ENCODE measurements at regions not wholly inside any gene's neighbourhood (a gene's known extent, or its start where the extent isn't known, plus 50 kb on each side); places are given as distances from the start of the nearest gene placed in this dataset.

DNA sequence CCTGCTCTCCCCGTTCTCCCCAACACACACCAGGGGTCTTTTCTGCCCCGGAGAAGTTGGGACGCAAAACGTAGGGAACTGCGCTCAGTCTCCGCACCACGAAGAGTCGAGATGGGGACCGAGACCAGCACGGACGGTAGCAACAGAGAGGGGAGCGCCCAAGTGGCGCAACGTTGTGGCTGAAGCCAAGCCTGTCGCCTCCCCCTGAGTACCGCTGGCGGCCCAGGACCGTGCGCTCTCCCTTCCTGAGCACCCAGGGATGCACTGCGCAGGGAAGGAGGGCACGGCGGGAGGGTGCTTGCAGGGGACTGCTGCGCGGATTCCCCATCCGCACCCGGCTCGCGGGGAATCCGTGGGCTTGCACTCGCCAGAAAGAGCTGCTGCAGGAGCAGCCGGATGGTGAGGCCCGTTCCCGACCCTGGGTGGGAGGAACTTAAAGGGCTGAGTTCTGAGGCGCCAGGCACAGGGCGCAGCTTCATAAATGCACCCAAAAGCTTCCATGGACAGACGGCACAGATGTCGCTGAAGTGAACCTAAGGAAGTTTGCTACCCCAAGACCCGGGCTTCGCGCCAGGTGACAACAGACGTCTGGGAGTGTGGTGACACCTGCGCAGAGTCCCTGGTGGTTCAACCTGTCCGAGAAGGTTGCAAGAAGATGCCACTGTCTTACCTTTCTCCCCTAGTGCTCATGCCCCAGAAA is 178.7 kb downstream of the TBXT start:
- DNase-seq: no peak
- Histone ChIP-seq H3K36me3 (no peaks in the 10 kb centered on the region), H3K9me3 (no peaks in the 10 kb centered on the region), H3K4me1 (no peaks in the 10 kb centered on the region), H3K27me3 (peaks cover 0 to 6% of the 10 kb centered on the region in 2 donors), H3K27ac (peak overlapping the region in 1 of 4 donors; percentile 73), H3K4me3 (peak overlapping the region in 2 of 4 donors; percentile 40 to 50)
- TF ChIP-seq POLR2A (IDR thresholded peaks at IDR 0.05): no peak
- TF ChIP-seq, protein P1, sequence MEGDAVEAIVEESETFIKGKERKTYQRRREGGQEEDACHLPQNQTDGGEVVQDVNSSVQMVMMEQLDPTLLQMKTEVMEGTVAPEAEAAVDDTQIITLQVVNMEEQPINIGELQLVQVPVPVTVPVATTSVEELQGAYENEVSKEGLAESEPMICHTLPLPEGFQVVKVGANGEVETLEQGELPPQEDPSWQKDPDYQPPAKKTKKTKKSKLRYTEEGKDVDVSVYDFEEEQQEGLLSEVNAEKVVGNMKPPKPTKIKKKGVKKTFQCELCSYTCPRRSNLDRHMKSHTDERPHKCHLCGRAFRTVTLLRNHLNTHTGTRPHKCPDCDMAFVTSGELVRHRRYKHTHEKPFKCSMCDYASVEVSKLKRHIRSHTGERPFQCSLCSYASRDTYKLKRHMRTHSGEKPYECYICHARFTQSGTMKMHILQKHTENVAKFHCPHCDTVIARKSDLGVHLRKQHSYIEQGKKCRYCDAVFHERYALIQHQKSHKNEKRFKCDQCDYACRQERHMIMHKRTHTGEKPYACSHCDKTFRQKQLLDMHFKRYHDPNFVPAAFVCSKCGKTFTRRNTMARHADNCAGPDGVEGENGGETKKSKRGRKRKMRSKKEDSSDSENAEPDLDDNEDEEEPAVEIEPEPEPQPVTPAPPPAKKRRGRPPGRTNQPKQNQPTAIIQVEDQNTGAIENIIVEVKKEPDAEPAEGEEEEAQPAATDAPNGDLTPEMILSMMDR (IDR thresholded peaks at IDR 0.05): no peak

DNA sequence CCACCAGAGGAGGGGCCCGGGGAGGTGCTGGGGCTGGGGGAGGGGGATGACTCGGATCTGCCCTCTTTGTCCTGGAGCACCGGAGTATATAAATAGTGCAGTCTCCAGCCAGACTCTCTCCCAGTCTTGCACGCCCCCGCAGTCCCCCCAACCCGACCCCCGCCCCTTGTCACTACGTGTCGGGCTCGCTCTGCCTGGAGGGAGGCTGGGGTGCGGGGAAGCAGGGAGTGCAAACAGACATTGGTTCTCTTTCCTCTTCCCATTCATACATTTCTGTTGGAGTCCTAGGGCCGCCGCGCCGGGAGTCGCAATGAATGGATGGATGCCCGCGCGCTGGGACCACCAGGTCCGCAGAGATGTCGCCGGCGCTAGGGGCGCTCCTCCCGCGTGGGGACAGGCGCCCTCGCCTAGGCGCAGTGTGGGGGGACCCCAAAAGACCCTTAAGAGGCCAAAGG is 179.3 kb downstream of the TBXT start:
- peaks cover 0 to 6% of the 10 kb centered on the region in 2 donors for H3K27me3 ChIP-seq
- no peak for DNase-seq

DNA sequence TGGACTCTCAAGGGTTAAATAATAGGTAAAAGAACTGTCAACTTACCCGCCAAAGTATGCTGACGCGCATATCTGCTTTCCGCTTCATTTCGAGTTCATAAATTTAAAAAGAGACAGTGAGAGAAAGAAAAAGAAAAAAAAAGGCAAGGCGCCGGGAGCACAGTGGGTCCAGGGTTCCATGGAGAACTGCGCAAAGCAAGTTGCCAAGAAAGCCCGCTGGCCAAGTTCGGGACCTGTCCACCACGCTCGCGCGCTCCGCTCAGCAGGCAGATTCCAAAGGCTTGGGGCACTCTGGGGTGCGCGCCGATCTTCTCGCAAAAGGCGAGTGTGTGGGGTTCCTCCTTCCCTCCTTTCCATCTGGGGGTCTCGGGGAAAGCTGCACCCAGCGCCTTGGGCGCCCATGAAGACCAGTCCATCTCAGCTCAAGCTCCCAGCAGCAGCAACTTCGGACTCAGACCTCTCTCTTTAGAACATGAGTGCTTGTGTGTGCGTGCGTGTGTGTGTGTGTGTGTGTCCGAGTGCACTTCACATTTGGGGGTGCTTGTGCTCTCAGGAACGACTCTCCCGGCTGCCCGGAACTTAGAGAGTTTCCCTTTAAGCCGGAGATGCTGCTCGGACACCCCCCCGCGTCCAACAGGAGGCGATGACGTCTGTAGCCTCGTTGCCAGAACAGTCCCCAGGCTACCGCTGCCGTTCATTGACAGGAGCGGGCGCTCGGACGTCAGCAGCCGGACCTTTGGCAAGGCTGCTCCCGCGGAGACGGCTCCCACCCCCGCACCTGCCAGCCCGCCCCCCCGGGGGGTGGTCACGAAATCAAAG is 180.0 kb downstream of the TBXT start:
- H3K27me3 ChIP-seq: peaks cover 0 to 6% of the 10 kb centered on the region in 2 donors
- TF ChIP-seq, protein P1 (IDR thresholded peaks at IDR 0.05): no peak
- TF ChIP-seq POLR2A (IDR thresholded peaks at IDR 0.05): no peak
- peak overlapping the region in 3 of 4 donors; percentile 27 to 50 (median 40) for H3K4me3 ChIP-seq

More for the DNA sequence above, 179.3 kb downstream of the TBXT start:
- no peaks in the 10 kb centered on the region for H3K9me3 ChIP-seq
- no peaks in the 10 kb centered on the region for H3K4me1 ChIP-seq
- peak overlapping the region in 2 of 4 donors; percentile 30 to 73 for H3K27ac ChIP-seq
- H3K4me3 ChIP-seq: peak overlapping the region in 3 of 4 donors; percentile 27 to 50 (median 40)
- TF ChIP-seq, protein P1 (IDR thresholded peaks at IDR 0.05): no peak
- TF ChIP-seq POLR2A (IDR thresholded peaks at IDR 0.05): no peak
- H3K36me3 ChIP-seq: no peaks in the 10 kb centered on the region

DNA sequence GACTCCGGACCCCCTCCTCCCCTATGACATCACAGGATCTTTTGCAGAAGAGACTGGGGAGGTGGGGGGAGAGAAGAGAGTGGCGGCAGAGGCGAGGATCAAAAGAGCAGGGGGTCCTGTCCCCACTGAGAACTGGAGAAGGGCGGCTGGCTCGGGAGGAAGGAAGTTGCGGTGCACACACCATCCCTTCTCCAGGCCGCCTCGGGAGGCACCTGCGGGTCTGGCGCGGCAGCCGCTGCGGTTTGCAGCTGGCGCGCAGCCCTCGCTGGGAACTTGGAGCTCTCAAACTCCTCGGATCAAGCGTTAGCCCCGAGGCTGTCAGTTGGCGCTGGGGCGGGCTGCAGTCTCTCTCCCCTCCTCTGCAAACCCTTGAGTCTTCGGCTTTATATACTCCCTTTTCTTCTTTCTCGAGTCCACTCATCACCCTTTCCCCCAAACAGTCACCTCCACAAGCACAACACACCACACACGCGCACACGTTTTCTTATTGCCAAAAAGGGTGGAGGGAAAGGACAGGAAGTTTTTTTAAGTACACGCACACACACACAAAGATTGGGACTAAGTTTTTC is 180.7 kb downstream of the TBXT start:
- H3K36me3 ChIP-seq: no peaks in the 10 kb centered on the region
- H3K9me3 ChIP-seq: no peaks in the 10 kb centered on the region
- H3K4me3 ChIP-seq: peak overlapping the region in 2 of 4 donors; percentile 40 to 50
- peaks cover 0 to 6% of the 10 kb centered on the region in 2 donors for H3K27me3 ChIP-seq
- DNase-seq: no peak
- peak overlapping the region in 1 of 4 donors; percentile 73 for H3K27ac ChIP-seq
- TF ChIP-seq, protein P1 (IDR thresholded peaks at IDR 0.05): no peak
- TF ChIP-seq POLR2A (IDR thresholded peaks at IDR 0.05): no peak
- H3K4me1 ChIP-seq: no peaks in the 10 kb centered on the region

More for the DNA sequence above, 180.0 kb downstream of the TBXT start:
- peak in 2 of 3 donors; percentile 18 to 72 for DNase-seq
- no peaks in the 10 kb centered on the region for H3K9me3 ChIP-seq
- peak overlapping the region in 2 of 4 donors; percentile 30 to 73 for H3K27ac ChIP-seq
- H3K4me1 ChIP-seq: no peaks in the 10 kb centered on the region
- H3K36me3 ChIP-seq: no peaks in the 10 kb centered on the region

DNA sequence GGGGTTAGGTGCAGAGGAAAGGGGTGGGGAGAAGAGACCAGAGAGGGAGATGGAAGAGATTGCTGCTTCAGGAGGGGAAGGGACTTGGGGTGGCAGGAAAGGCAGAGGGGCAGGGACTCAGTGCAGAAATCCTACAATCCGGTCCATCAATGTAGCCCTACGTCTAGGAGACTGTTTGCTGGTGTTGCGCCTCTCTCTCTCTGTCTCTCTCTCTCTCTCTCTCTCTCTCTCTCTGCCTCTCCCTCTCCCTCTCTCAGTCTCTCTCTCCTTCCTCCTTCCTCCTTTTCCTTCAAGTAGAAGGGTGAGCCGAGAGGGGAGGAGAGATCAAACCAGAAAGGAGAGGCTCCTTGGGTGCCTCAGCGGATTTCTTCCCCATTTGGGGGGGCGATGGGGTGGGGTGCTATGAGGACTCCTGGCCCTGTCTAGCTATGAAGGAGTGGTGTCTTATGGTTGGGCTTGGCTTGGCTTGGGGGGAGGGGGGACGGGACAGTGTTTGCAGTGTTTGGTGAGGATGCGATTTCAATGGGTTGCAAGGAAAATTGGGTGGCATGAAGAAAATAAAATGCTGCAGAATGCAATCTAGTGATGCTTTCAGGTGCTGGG is 181.2 kb downstream of the TBXT start:
- DNase-seq: no peak
- Histone ChIP-seq H3K27me3 (peaks cover 0 to 6% of the 10 kb centered on the region in 2 donors), H3K4me1 (no peaks in the 10 kb centered on the region), H3K9me3 (no peaks in the 10 kb centered on the region), H3K36me3 (no peaks in the 10 kb centered on the region), H3K4me3 (peak overlapping the region in 1 of 4 donors; percentile 50), H3K27ac (no peak overlapping the region)
- TF ChIP-seq, protein P1 (IDR thresholded peaks at IDR 0.05): no peak
- no peak for TF ChIP-seq POLR2A (IDR thresholded peaks at IDR 0.05)
